RWPE1 (cell line): ENCODE measurements at regions not wholly inside any gene's neighbourhood (a gene's known extent, or its start where the extent isn't known, plus 50 kb on each side); places are given as distances from the start of the nearest gene placed in this dataset.

ENCODE experiments used
- CTCF ChIA-PET: fragments of 350-600 bp; sonication (Branson Sonifier 250); formaldehyde crosslinking; extraction: SDS; loops from one replicate; lab custom pipeline; 2021; lab: Yijun Ruan, JAX
- POLR2A ChIA-PET: fragments of 400-600 bp; formaldehyde crosslinking; extraction: SDS; loops from one replicate; lab custom pipeline; 2020; ENCODE audit warnings: antibody characterized with exemption; ENCODE audit not compliant: low non-redundant PET; lab: Yijun Ruan, JAX
- DNase-seq: peaks from one replicate; pipeline ENCODE4 v3.0.0; 2012; ENCODE audit warnings: low spot score
- H3K27ac ChIP-seq: fragments of 450-650 bp; 2 replicates; pipeline ENCODE4 v1.5.1; 2017
- TF ChIP-seq, protein P1 (sequence below): fragments of 450-650 bp; conservative IDR thresholded peaks from 2 replicates; pipeline ENCODE4 v1.5.1; 2017; ENCODE audit warnings: low read depth, mild to moderate bottlenecking

DNA sequence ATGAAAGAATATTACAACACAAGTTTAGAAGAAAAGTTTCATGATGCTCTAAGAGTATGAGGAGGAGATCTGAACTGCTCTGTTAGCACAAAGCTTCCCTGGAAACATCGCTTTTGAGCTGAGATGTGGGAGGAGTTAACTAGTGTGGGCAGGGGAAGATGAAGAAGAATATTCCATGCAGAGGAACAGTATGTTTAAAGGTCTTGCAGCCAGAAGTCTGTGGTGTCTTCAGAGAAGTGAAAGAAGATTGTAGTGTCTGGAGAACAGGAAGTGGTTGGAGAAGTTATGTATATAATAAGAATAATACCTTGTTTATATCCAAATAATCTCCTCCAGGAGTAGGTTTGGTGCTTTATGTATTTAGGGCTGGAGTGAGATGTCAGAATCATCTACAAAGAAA is 406.7 kb downstream of the MAN2A1 start:
- H3K27ac ChIP-seq, result no peak overlapping the region
- POLR2A ChIA-PET, result interaction anchor here (0.6 kb wide), 1 partner anchor 181 kb away, joined by 3 read pairs; no protein-coding TSS in a partner anchor
- CTCF ChIA-PET, result no interaction called here

DNA sequence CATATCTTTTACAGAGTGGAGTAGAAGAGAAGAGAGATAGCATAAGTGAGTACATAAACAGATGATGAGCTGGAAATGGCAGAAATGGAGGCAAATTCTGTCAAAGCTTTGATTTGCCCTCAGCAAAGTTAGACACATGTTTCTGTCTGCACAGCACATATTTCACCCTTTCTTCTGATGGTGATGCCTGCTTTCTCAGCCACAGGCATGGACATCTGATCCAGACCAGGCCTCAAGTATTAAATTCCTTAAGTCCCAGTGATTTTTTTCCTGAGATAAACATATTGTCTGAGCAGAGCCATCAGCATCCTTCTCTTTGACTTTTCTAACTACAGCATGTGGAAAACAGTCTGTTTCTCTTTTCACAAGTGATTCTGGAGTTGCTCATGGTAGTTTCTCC is 409.8 kb downstream of the MAN2A1 start:
- DNase-seq, result no peak
- TF ChIP-seq, protein P1, sequence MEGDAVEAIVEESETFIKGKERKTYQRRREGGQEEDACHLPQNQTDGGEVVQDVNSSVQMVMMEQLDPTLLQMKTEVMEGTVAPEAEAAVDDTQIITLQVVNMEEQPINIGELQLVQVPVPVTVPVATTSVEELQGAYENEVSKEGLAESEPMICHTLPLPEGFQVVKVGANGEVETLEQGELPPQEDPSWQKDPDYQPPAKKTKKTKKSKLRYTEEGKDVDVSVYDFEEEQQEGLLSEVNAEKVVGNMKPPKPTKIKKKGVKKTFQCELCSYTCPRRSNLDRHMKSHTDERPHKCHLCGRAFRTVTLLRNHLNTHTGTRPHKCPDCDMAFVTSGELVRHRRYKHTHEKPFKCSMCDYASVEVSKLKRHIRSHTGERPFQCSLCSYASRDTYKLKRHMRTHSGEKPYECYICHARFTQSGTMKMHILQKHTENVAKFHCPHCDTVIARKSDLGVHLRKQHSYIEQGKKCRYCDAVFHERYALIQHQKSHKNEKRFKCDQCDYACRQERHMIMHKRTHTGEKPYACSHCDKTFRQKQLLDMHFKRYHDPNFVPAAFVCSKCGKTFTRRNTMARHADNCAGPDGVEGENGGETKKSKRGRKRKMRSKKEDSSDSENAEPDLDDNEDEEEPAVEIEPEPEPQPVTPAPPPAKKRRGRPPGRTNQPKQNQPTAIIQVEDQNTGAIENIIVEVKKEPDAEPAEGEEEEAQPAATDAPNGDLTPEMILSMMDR, result no peak
- POLR2A ChIA-PET, result no interaction called here
- CTCF ChIA-PET, result no interaction called here
- H3K27ac ChIP-seq, result no peak overlapping the region

More for the DNA sequence above, 406.7 kb downstream of the MAN2A1 start:
- TF ChIP-seq, protein P1, result no peak
- DNase-seq, result no peak

DNA sequence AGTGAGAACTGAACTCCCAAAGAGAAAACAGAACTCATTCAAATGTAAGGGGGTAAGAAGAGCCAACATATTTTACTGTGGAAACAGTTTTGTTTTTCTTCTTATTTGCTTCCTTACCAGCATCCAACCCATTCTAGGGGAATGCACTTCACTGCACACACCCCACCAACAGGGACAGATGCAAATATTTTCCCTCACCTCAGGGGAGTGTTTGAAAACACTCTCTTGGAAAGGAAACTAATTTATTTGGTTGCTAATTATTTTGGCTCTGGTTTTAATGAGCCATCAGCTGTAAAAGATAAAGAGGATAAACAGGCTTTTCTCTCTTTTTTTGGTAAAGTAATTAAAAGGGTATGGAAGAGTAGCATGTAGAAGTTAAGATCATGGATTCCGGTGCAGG is 413.4 kb downstream of the MAN2A1 start:
- TF ChIP-seq, protein P1, result no peak
- ChIA-PET POLR2A (no interaction called here), CTCF (no interaction called here)
- H3K27ac ChIP-seq, result no peak overlapping the region
- DNase-seq, result no peak

DNA sequence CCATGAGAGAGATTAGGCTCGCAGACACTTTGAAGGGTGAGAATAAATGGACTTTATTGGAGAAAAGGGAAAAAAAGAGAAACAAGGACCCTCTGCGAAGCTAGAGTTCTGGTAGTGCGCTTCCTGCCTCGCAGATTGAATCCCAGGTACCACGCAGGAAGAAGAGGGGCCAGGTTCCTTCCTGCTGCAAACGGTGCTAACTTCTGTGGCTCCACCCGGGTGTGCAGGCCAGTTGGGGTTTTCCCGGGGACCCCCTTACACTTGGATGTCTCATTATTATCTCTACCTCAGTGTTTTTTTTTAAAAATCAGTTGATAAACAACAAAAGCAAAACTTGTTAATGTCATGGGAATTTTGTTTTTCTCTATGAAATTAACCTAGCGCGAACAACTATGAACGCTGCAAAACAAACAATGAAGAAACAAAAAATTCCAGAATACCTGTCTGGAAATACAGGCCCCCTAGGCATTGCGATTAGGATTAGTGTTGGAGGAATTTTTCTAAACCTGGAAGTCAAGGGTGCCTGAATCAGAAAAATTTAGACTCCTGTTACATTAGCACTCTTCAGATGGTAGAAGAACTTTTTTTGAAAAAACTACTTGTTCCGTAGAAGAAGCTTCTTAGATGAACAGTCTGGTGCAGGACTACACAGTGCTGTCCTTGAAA is 414.5 kb downstream of the MAN2A1 start:
- ChIA-PET CTCF (no interaction called here), POLR2A (no interaction called here)
- TF ChIP-seq, protein P1, result no peak
- no peak overlapping the region for H3K27ac ChIP-seq
- no peak for DNase-seq

DNA sequence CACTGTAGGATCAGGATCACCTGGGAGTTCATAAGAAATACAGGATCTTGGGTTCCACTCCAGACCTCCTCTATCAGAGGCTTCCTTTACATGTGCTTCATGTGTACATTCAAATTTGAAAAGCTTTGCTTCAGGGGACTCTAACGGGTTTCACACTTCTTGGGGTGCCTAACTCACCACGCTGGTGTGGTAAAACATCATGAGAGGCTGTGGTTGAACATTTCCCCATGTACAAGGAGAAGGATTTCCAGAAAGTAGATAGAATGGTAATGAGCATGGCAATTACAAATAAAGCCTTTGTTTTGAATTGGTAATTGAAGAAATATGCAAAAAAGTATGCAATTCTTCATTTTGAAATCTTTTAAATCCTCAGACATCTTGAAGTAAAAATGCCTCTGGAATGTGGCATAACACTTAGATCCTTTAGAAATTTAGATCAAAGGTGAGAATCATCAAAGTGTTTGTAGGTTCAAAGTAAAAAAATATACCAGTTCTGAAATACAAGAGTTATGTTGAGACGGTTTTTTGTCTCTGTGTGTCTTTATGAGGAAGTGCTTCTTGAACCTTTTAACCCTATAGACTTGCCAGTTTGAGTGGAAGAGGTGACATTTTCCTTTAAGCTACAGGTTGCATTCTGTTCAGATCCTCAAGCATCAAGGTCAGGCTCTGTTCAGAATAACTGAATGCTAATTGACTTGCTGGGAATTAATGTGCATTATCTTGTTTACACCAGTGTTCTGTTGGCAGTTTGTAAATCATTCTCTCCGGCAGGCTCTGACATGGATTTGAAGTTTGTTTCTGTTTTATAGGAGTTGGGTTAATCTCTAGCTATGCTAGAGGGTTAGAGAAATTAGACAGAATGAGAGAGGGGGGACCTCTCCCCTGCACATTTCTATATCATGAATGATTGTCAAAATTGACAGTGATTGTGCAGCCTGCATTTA is 415.3 kb downstream of the MAN2A1 start:
- DNase-seq, result no peak
- ChIA-PET CTCF (no interaction called here), POLR2A (no interaction called here)
- TF ChIP-seq, protein P1, result no peak
- H3K27ac ChIP-seq, result no peak overlapping the region

DNA sequence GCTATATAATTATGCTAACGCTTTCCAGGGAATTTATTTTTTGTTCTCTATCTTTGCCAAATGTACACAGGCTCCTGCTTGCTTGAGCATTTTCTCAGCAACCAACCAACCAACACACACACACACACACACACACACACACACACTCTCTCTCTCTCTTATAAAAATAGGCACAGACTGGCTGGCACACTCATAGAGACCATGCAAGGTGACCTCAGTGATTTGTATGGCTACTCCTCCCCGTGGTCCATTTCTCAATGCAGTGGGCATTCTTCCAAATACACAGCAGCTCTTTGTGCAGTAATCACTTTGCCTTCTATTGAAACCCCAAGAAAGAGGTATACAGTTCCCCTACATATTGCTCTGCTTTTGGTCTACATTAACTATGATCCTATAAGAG is 416.0 kb downstream of the MAN2A1 start:
- ChIA-PET POLR2A (no interaction called here), CTCF (no interaction called here)
- DNase-seq, result peak; percentile 15

More for the DNA sequence above, 416.0 kb downstream of the MAN2A1 start:
- TF ChIP-seq, protein P1, result no peak
- H3K27ac ChIP-seq, result no peak overlapping the region
